C4-2B (cell line): ENCODE measurements at regions not wholly inside any gene's neighbourhood (a gene's known extent, or its start where the extent isn't known, plus 50 kb on each side); places are given as distances from the start of the nearest gene placed in this dataset.

Source experiments
- ZFX ChIP-seq: fragments of 450-650 bp; IDR thresholded peaks from 2 replicates; pipeline ENCODE4 v1.6.1; 2017
- TF ChIP-seq, protein P1 (sequence below): fragments of 450-650 bp; conservative IDR thresholded peaks from 2 replicates; pipeline ENCODE4 v1.5.1; 2017; ENCODE audit warnings: mild to moderate bottlenecking

DNA sequence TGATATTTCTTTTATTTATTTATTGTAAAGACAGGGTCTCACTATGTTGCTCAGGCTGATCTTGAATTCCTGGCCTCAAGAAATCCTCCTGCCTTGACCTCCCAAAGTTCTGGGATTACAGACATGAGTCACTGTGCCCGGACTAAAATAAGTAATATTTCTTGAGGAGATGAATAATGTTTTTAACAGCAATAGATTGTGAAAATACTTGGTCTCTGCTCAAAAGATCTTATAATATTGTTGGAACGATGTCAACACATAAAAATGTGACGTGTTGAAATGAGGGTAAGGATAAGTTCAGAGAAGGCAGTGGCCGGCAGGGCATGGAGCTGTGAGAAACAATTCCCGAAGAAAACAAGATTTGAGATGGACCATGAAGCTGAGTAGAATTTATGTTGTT lies 178.7 kb downstream of the GJA1 start:
- TF ChIP-seq, protein P1, sequence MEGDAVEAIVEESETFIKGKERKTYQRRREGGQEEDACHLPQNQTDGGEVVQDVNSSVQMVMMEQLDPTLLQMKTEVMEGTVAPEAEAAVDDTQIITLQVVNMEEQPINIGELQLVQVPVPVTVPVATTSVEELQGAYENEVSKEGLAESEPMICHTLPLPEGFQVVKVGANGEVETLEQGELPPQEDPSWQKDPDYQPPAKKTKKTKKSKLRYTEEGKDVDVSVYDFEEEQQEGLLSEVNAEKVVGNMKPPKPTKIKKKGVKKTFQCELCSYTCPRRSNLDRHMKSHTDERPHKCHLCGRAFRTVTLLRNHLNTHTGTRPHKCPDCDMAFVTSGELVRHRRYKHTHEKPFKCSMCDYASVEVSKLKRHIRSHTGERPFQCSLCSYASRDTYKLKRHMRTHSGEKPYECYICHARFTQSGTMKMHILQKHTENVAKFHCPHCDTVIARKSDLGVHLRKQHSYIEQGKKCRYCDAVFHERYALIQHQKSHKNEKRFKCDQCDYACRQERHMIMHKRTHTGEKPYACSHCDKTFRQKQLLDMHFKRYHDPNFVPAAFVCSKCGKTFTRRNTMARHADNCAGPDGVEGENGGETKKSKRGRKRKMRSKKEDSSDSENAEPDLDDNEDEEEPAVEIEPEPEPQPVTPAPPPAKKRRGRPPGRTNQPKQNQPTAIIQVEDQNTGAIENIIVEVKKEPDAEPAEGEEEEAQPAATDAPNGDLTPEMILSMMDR = no peak
- no peak for TF ChIP-seq ZFX
